Suprapubic skin (tissue), 4 donors: ENCODE measurements at regions not wholly inside any gene's neighbourhood (a gene's known extent, or its start where the extent isn't known, plus 50 kb on each side); places are given as distances from the start of the nearest gene placed in this dataset.

Source experiments
- DNase-seq, 2 donors: peaks; one replicate each; pipeline ENCODE4 v3.0.0-alpha.2; 2019; ENCODE audit warnings: low spot score in 2 of 2
- H3K27ac ChIP-seq: fragments of 200-600 bp; sonication (generic); one replicate; pipeline ENCODE4 v1.5.1; 2019
- H3K27me3 ChIP-seq: fragments of 200-600 bp; sonication (generic); one replicate; pipeline ENCODE4 v1.5.1; 2019
- H3K36me3 ChIP-seq: fragments of 200-600 bp; sonication (generic); one replicate; pipeline ENCODE4 v1.5.1; 2019
- H3K4me1 ChIP-seq: fragments of 200-600 bp; sonication (generic); one replicate; pipeline ENCODE4 v1.5.1; 2019
- H3K4me3 ChIP-seq: fragments of 200-600 bp; sonication (generic); one replicate; pipeline ENCODE4 v1.5.1; 2019; ENCODE audit warnings: mild to moderate bottlenecking
- H3K9me3 ChIP-seq: fragments of 200-600 bp; sonication (generic); one replicate; pipeline ENCODE4 v1.5.1; 2019
- CTCF ChIP-seq, 2 donors: fragments of 200-600 bp in 1 of 2; fragments of 450-650 bp in 1 of 2; sonication (generic) in 1 of 2; IDR thresholded peaks; one replicate each; pipeline ENCODE4 v1.5.1; 2016 to 2019; ENCODE audit warnings: antibody characterized with exemption in 2 of 2, mild to moderate bottlenecking in 1 of 2, moderate library complexity in 1 of 2
- EP300 ChIP-seq: sonication (generic); formaldehyde crosslinking; IDR thresholded peaks from one replicate; pipeline ENCODE4 v1.6.1; 2017; ENCODE audit warnings: antibody characterized with exemption
- POLR2A ChIP-seq, 2 donors: fragments of 450-650 bp; IDR thresholded peaks; one replicate each; pipeline ENCODE4 v1.6.1; 2017; ENCODE audit warnings: antibody characterized with exemption in 2 of 2, mild to moderate bottlenecking in 2 of 2, moderate library complexity in 2 of 2
- POLR2AphosphoS5 ChIP-seq, 3 donors: sonication (generic); formaldehyde crosslinking; IDR thresholded peaks; one replicate each; pipeline ENCODE4 v1.6.1; 2017; ENCODE audit warnings: antibody characterized with exemption in 3 of 3
- WGBS: methylation state at CpG from one replicate; pipeline ENCODE4 v1.1.5; 2018; 5-methylcytosine and 5-hydroxymethylcytosine counted together

- Histone ChIP-seq H3K9me3 (no peaks in the 10 kb centered on the region), H3K4me1 (no peaks in the 10 kb centered on the region), H3K27ac (no peak overlapping the region), H3K4me3 (no peak overlapping the region), H3K27me3 (no peaks in the 10 kb centered on the region), H3K36me3 (no peaks in the 10 kb centered on the region)
- DNase-seq, result no peak
- no peak for TF ChIP-seq POLR2A (IDR thresholded peaks at IDR 0.05)
- TF ChIP-seq EP300, result no peak
- TF ChIP-seq CTCF (IDR thresholded peaks at IDR 0.05), result no peak
- TF ChIP-seq POLR2AphosphoS5 (IDR thresholded peaks at IDR 0.05), result no peak
- 38% methylated on average over 6 of the region's 6 CpGs for WGBS
These were observed 234.7 kb downstream of the RBM26 start for GRCh38 chr13:79171141-79172061.

GRCh38 chr13:79160818-79161217 is 245.2 kb downstream of the RBM26 start:
- no peaks in the 10 kb centered on the region for H3K9me3 ChIP-seq
- TF ChIP-seq POLR2AphosphoS5 (IDR thresholded peaks at IDR 0.05) (no peak), EP300 (no peak), POLR2A (IDR thresholded peaks at IDR 0.05) (no peak), CTCF (IDR thresholded peaks at IDR 0.05) (no peak)
- no peaks in the 10 kb centered on the region for H3K4me1 ChIP-seq
- no peak overlapping the region for H3K27ac ChIP-seq
- DNase-seq, result no peak
- H3K4me3 ChIP-seq, result no peak overlapping the region
- no peaks in the 10 kb centered on the region for H3K27me3 ChIP-seq
- H3K36me3 ChIP-seq, result no peaks in the 10 kb centered on the region

- WGBS, result 11% methylated on average over 2 of the region's 2 CpGs
- Histone ChIP-seq H3K4me1 (no peaks in the 10 kb centered on the region), H3K36me3 (no peaks in the 10 kb centered on the region), H3K27me3 (no peaks in the 10 kb centered on the region), H3K4me3 (no peak overlapping the region), H3K27ac (no peak overlapping the region), H3K9me3 (no peaks in the 10 kb centered on the region)
- TF ChIP-seq CTCF (IDR thresholded peaks at IDR 0.05), result no peak
- DNase-seq, result no peak
These were observed 250.2 kb downstream of the RBM26 start for GRCh38 chr13:79155883-79156282.

GRCh38 chr13:79149210-79149609 is 256.8 kb downstream of the RBM26 start:
- no peaks in the 10 kb centered on the region for H3K4me1 ChIP-seq
- WGBS, result 76% methylated on average over 1 of the region's 1 CpG
- no peak overlapping the region for H3K27ac ChIP-seq
- H3K27me3 ChIP-seq, result no peaks in the 10 kb centered on the region
- H3K9me3 ChIP-seq, result no peaks in the 10 kb centered on the region
- no peaks in the 10 kb centered on the region for H3K36me3 ChIP-seq
- no peak overlapping the region for H3K4me3 ChIP-seq
- TF ChIP-seq CTCF (IDR thresholded peaks at IDR 0.05) (no peak), POLR2A (IDR thresholded peaks at IDR 0.05) (no peak), POLR2AphosphoS5 (IDR thresholded peaks at IDR 0.05) (no peak)
- DNase-seq, result no peak

DNA sequence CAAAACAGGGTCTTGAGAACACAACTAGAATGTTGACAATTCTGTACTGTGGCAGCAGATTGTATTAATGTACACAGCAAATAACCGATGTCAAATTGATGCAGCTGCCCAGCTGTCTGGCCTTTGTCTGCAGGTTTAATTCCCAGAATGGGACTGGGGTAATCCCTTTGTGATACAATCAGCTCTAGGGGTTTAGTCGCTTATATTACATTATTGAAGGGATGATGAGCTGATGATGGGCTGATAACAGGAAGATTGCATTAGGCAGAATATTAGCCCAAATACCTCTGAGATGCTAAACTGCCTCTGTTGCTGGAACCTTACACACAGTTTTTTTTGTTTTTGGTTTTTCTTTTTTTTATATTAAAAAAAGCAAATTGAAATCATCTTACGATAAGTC is 265.0 kb downstream of the RBM26 start:
- TF ChIP-seq POLR2AphosphoS5 (IDR thresholded peaks at IDR 0.05) (no peak), CTCF (IDR thresholded peaks at IDR 0.05) (no peak), POLR2A (IDR thresholded peaks at IDR 0.05) (no peak), EP300 (no peak)
- no peak overlapping the region for H3K27ac ChIP-seq
- WGBS, result 83% methylated on average over 3 of the region's 3 CpGs
- no peaks in the 10 kb centered on the region for H3K27me3 ChIP-seq
- H3K4me3 ChIP-seq, result no peak overlapping the region
- DNase-seq, result no peak
- no peaks in the 10 kb centered on the region for H3K4me1 ChIP-seq
- no peaks in the 10 kb centered on the region for H3K36me3 ChIP-seq
- no peaks in the 10 kb centered on the region for H3K9me3 ChIP-seq
